ENCODE measurements at regions not wholly inside any gene's neighbourhood (a gene's known extent, or its start where the extent isn't known, plus 50 kb on each side); places are given as distances from the start of the nearest gene placed in this dataset.

DNA sequence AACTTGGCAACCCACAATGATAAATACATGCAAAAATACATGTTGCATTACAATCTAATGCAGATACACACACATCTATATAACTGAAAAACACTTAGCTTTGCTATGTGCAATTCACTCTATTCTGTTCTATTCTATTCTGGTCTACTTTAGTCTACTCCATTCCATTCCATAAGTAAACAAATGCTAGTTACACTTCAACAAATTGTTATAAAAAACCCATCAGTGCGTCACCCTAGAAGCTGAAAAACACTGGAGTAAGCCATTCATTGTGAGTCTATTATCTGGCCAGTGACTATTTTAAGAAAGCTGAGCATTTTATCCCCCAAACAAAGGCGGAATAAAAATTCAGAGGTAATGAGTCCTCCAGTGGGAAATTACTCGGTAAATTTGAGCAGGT lies 315.7 kb upstream of the EPHA7 start:
- DNase-seq (ENCODE audit: low read depth in 1 of 2, low spot score in 1 of 2) (no peak), ATAC-seq (no peak), FAIRE-seq (no peak)
- CTCF ChIA-PET: no interaction called here
- Histone ChIP-seq H3K27ac (no peak overlapping the region), H3K4me1 (no peaks in the 10 kb centered on the region), H3K9me3 (no peaks in the 10 kb centered on the region), H3K4me2 (no peak overlapping the region), H3K4me3 (no peak overlapping the region)
- TF ChIP-seq HOXB5 (CRISPR knock-in tag; IDR thresholded peaks at IDR 0.05) (no peak), MAX (IDR thresholded peaks at IDR 0.05) (no peak), NPAS2 (CRISPR knock-in tag; IDR thresholded peaks at IDR 0.05; ENCODE audit: borderline replicate concordance) (no peak), JUNB (IDR thresholded peaks at IDR 0.05) (no peak), CBX2 (IDR thresholded peaks at IDR 0.05; ENCODE audit: borderline replicate concordance, low read depth) (no peak), JUN (IDR thresholded peaks at IDR 0.05) (no peak), MAFK (IDR thresholded peaks at IDR 0.05; ENCODE audit: partially characterized antibody) (no peak), EHMT2 (IDR thresholded peaks at IDR 0.05; ENCODE audit: low read depth) (no peak), HDAC2 (IDR thresholded peaks at IDR 0.05) (no peak), SREBF2 (IDR thresholded peaks at IDR 0.05) (no peak), KDM1A (IDR thresholded peaks at IDR 0.05; ENCODE audit: low read depth) (no peak), ZSCAN20 (CRISPR knock-in tag; IDR thresholded peaks at IDR 0.05) (no peak), MAZ (IDR thresholded peaks at IDR 0.05; ENCODE audit: borderline replicate concordance, low read depth, low read length) (no peak), FOSL2 (IDR thresholded peaks at IDR 0.05) (no peak), FOSL2 (CRISPR knock-in tag; IDR thresholded peaks at IDR 0.05) (no peak), ZFP36 (IDR thresholded peaks at IDR 0.05; ENCODE audit: borderline replicate concordance, partially characterized antibody) (no peak), SMC3 (IDR thresholded peaks at IDR 0.05) (no peak)
- TF ChIP-seq, protein P1, sequence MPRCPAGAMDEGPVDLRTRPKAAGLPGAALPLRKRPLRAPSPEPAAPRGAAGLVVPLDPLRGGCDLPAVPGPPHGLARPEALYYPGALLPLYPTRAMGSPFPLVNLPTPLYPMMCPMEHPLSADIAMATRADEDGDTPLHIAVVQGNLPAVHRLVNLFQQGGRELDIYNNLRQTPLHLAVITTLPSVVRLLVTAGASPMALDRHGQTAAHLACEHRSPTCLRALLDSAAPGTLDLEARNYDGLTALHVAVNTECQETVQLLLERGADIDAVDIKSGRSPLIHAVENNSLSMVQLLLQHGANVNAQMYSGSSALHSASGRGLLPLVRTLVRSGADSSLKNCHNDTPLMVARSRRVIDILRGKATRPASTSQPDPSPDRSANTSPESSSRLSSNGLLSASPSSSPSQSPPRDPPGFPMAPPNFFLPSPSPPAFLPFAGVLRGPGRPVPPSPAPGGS (IDR thresholded peaks at IDR 0.05): no peak
- 26% methylated on average over 3 of the region's 3 CpGs for WGBS (ENCODE audit: missing lambda C conversion rate)
- POLR2A ChIA-PET: no interaction called here

GRCh38 chr6:93731306-93731705 lies 311.9 kb upstream of the EPHA7 start:
- CTCF ChIA-PET: no interaction called here
- Histone ChIP-seq H3K4me1 (no peaks in the 10 kb centered on the region), H3K9me3 (no peaks in the 10 kb centered on the region), H3K27ac (no peak overlapping the region), H3K4me2 (no peak overlapping the region), H3K4me3 (no peak overlapping the region)
- POLR2A ChIA-PET: no interaction called here
- FAIRE-seq (no peak), DNase-seq (ENCODE audit: low read depth in 1 of 2, low spot score in 1 of 2) (no peak), ATAC-seq (no peak)
- WGBS (ENCODE audit: missing lambda C conversion rate): 43% methylated on average over 1 of the region's 1 CpG
- TF ChIP-seq NFE2L2 (conservative IDR thresholded peaks at IDR 0.05; ENCODE audit: low read length) (no peak), HOXB13 (CRISPR knock-in tag; IDR thresholded peaks at IDR 0.05; ENCODE audit: low read depth) (no peak), ZSCAN20 (CRISPR knock-in tag; IDR thresholded peaks at IDR 0.05) (no peak), KDM5A (IDR thresholded peaks at IDR 0.05) (no peak), RNF2 (IDR thresholded peaks at IDR 0.05; ENCODE audit: borderline replicate concordance, low read depth) (no peak), RARB (CRISPR knock-in tag; IDR thresholded peaks at IDR 0.05) (no peak), JUN (IDR thresholded peaks at IDR 0.05) (no peak), TFCP2L1 (CRISPR knock-in tag; IDR thresholded peaks at IDR 0.05) (no peak), MAFK (IDR thresholded peaks at IDR 0.05; ENCODE audit: partially characterized antibody) (no peak), RFX5 (IDR thresholded peaks at IDR 0.05) (no peak), ZNF302 (CRISPR knock-in tag; IDR thresholded peaks at IDR 0.05) (no peak), SREBF2 (IDR thresholded peaks at IDR 0.05) (no peak), MYC (IDR thresholded peaks at IDR 0.05; ENCODE audit: borderline replicate concordance, low read length) (no peak), ZFP36 (IDR thresholded peaks at IDR 0.05; ENCODE audit: borderline replicate concordance, partially characterized antibody) (no peak), BHLHE40 (IDR thresholded peaks at IDR 0.05; ENCODE audit: low read depth, low read length) (no peak), CHD2 (IDR thresholded peaks at IDR 0.05; ENCODE audit: low read length, partially characterized antibody) (no peak)
- TF ChIP-seq, protein P2, sequence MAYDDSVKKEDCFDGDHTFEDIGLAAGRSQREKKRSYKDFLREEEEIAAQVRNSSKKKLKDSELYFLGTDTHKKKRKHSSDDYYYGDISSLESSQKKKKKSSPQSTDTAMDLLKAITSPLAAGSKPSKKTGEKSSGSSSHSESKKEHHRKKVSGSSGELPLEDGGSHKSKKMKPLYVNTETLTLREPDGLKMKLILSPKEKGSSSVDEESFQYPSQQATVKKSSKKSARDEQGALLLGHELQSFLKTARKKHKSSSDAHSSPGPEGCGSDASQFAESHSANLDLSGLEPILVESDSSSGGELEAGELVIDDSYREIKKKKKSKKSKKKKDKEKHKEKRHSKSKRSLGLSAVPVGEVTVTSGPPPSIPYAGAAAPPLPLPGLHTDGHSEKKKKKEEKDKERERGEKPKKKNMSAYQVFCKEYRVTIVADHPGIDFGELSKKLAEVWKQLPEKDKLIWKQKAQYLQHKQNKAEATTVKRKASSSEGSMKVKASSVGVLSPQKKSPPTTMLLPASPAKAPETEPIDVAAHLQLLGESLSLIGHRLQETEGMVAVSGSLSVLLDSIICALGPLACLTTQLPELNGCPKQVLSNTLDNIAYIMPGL (CRISPR knock-in tag; IDR thresholded peaks at IDR 0.05; ENCODE audit: borderline replicate concordance): no peak

Data from A549 (cell line).